GM23338 (cell line): ENCODE measurements at regions not wholly inside any gene's neighbourhood (a gene's known extent, or its start where the extent isn't known, plus 50 kb on each side); places are given as distances from the start of the nearest gene placed in this dataset.

Source experiments
- CTCF ChIP-seq, 2 experiments: fragments of 200-600 bp in 1 of 2; sonication (generic) in 1 of 2; conservative IDR thresholded peaks; 2 replicates each; pipeline versions ENCODE4 v1.5.1 to v1.6.1; 2016 to 2017; ENCODE audit warnings: antibody characterized with exemption in 2 of 2, low read depth in 2 of 2, mild to moderate bottlenecking in 2 of 2, moderate library complexity in 1 of 2
- ETS1 ChIP-seq: IDR thresholded peaks from 2 replicates; pipeline ENCODE4 v1.6.1; 2016; ENCODE audit warnings: antibody characterized with exemption
- EZH2 ChIP-seq: fragments of 200-600 bp; sonication (generic); IDR thresholded peaks from one replicate; pipeline ENCODE4 v1.8.0; 2017; ENCODE audit warnings: antibody characterized with exemption, mild to moderate bottlenecking, low read depth; ENCODE audit not compliant: unreplicated experiment
- EZH2phosphoT487 ChIP-seq: fragments of 200-600 bp; sonication (generic); IDR thresholded peaks from one replicate; pipeline ENCODE4 v1.8.1; 2018; ENCODE audit warnings: antibody characterized with exemption; ENCODE audit not compliant: unreplicated experiment
- JUNB ChIP-seq: IDR thresholded peaks from one replicate; pipeline ENCODE4 v1.6.1; 2016; ENCODE audit warnings: antibody characterized with exemption; ENCODE audit not compliant: unreplicated experiment
- POLR2AphosphoS5 ChIP-seq: IDR thresholded peaks from 2 replicates; pipeline ENCODE4 v1.6.1; 2016; ENCODE audit warnings: antibody characterized with exemption, low read depth
- REST ChIP-seq: IDR thresholded peaks from one replicate; pipeline ENCODE4 v1.6.1; 2018; ENCODE audit warnings: antibody characterized with exemption; ENCODE audit not compliant: unreplicated experiment
- STAT1 ChIP-seq: IDR thresholded peaks from one replicate; pipeline ENCODE4 v1.6.1; 2016; ENCODE audit warnings: antibody characterized with exemption; ENCODE audit not compliant: unreplicated experiment
- ZNF114 ChIP-seq: fragments of 250-450 bp; sonication (Bioruptor Pico); IDR thresholded peaks from 2 replicates; pipeline ENCODE4 v1.5.0; 2020; ENCODE audit warnings: mild to moderate bottlenecking, moderate library complexity

- no peak for TF ChIP-seq CTCF (conservative IDR thresholded peaks at IDR 0.05; ENCODE audit: low read depth in 2 of 2)
- TF ChIP-seq EZH2 = no peak
- no peak for TF ChIP-seq POLR2AphosphoS5
- TF ChIP-seq ZNF114 (CRISPR knock-in tag) = no peak
- no peak for TF ChIP-seq EZH2phosphoT487
- no peak for TF ChIP-seq REST
- TF ChIP-seq STAT1 = no peak
- no peak for TF ChIP-seq ETS1
- TF ChIP-seq JUNB = no peak
These were observed 408.7 kb downstream of the PIK3C3 start for GRCh38 chr18:42363446-42364441.
